ENCODE measurements at regions not wholly inside any gene's neighbourhood (a gene's known extent, or its start where the extent isn't known, plus 50 kb on each side); places are given as distances from the start of the nearest gene placed in this dataset.

GRCh38 chr20:22207280-22207679 lies 377.1 kb downstream of the FOXA2 start:
- no peak for DNase-seq (ENCODE audit: low read depth)
- no peak overlapping the region for H3K4me3 ChIP-seq (ENCODE audit: low read length)
- no peak for TF ChIP-seq CTCF (conservative IDR thresholded peaks at IDR 0.05; ENCODE audit: low read length)

GRCh38 chr20:22204801-22205200 lies 379.6 kb downstream of the FOXA2 start:
- TF ChIP-seq CTCF (conservative IDR thresholded peaks at IDR 0.05; ENCODE audit: low read length), result no peak
- DNase-seq (ENCODE audit: low read depth), result no peak
- no peak overlapping the region for H3K4me3 ChIP-seq (ENCODE audit: low read length)

- TF ChIP-seq CTCF (conservative IDR thresholded peaks at IDR 0.05; ENCODE audit: low read length), result no peak
- no peak for DNase-seq (ENCODE audit: low read depth)
Observed at GRCh38 chr20:22182148-22182547, 402.2 kb downstream of the FOXA2 start.

GRCh38 chr20:22180244-22180643 lies 404.1 kb downstream of the FOXA2 start:
- no peak for TF ChIP-seq CTCF (conservative IDR thresholded peaks at IDR 0.05; ENCODE audit: low read length)
- H3K4me3 ChIP-seq (ENCODE audit: low read length), result no peak overlapping the region
- DNase-seq (ENCODE audit: low read depth), result no peak

More at GRCh38 chr20:22182148-22182547, 402.2 kb downstream of the FOXA2 start:
- no peak overlapping the region for H3K4me3 ChIP-seq (ENCODE audit: low read length)

GRCh38 chr20:22160101-22160652 lies 424.2 kb downstream of the FOXA2 start:
- no peak for TF ChIP-seq CTCF (conservative IDR thresholded peaks at IDR 0.05; ENCODE audit: low read length)
- H3K4me3 ChIP-seq (ENCODE audit: low read length), result no peak overlapping the region
- no peak for DNase-seq (ENCODE audit: low read depth)

- no peak for DNase-seq (ENCODE audit: low read depth)
- no peak for TF ChIP-seq CTCF (conservative IDR thresholded peaks at IDR 0.05; ENCODE audit: low read length)
- H3K4me3 ChIP-seq (ENCODE audit: low read length), result no peak overlapping the region
Observed at GRCh38 chr20:22159276-22159675, 425.1 kb downstream of the FOXA2 start.

GRCh38 chr20:22127587-22127986 lies 422.1 kb downstream of the PAX1 start:
- DNase-seq (ENCODE audit: low read depth), result no peak
- no peak overlapping the region for H3K4me3 ChIP-seq (ENCODE audit: low read length)
- no peak for TF ChIP-seq CTCF (conservative IDR thresholded peaks at IDR 0.05; ENCODE audit: low read length)
